Stomach (tissue), 4 donors: ENCODE measurements at regions not wholly inside any gene's neighbourhood (a gene's known extent, or its start where the extent isn't known, plus 50 kb on each side); places are given as distances from the start of the nearest gene placed in this dataset.

Experiments
- CTCF ChIP-seq, 7 experiments: fragments of 450-650 bp in 4 of 7; fragments of 200-600 bp in 3 of 7; sonication (generic) in 3 of 7; IDR thresholded peaks; one replicate each; pipeline ENCODE4 v1.5.1; 2016 to 2019; ENCODE audit warnings: antibody characterized with exemption in 7 of 7, control low read depth in 2 of 7, mild to moderate bottlenecking in 1 of 7
- EP300 ChIP-seq: sonication (generic); formaldehyde crosslinking; IDR thresholded peaks from one replicate; pipeline ENCODE4 v1.6.1; 2017; ENCODE audit warnings: antibody characterized with exemption
- POLR2A ChIP-seq, 4 donors: fragments of 450-650 bp; IDR thresholded peaks; one replicate each; pipeline ENCODE4 v1.6.1; 2016; ENCODE audit warnings: antibody characterized with exemption in 4 of 4, control low read depth in 2 of 4, mild to moderate bottlenecking in 1 of 4, moderate library complexity in 1 of 4
- POLR2AphosphoS5 ChIP-seq, 3 donors: sonication (generic); formaldehyde crosslinking; IDR thresholded peaks; one replicate each; pipeline ENCODE4 v1.6.1; 2016; ENCODE audit warnings: antibody characterized with exemption in 3 of 3

- TF ChIP-seq CTCF (IDR thresholded peaks at IDR 0.05): no peak
- TF ChIP-seq POLR2AphosphoS5 (IDR thresholded peaks at IDR 0.05): no peak
- TF ChIP-seq POLR2A (IDR thresholded peaks at IDR 0.05): no peak
- TF ChIP-seq EP300: no peak
Measured at GRCh38 chr3:190941694-190942260, 79.3 kb upstream of the GMNC start.
